Caco-2 (cell line): ENCODE measurements at regions not wholly inside any gene's neighbourhood (a gene's known extent, or its start where the extent isn't known, plus 50 kb on each side); places are given as distances from the start of the nearest gene placed in this dataset.

Experiments
- BruUV-seq: library from RNA; stranded (reverse); fragments of 400-500 nt; replicated peaks from 2 replicates; lab custom pipeline; 2021; lab: Mats Ljungman, UMichigan
- CTCF ChIA-PET: fragments of 300-600 bp; sonication (Branson Sonifier 250); formaldehyde crosslinking; loops from one replicate; lab custom pipeline; 2022; ENCODE audit warnings: antibody characterized with exemption; lab: Charles Lee
- POLR2A ChIA-PET: fragments of 300-600 bp; sonication (Branson Sonifier 250); formaldehyde crosslinking; loops from one replicate; lab custom pipeline; 2022; ENCODE audit warnings: antibody characterized with exemption; lab: Charles Lee
- DNase-seq, 2 experiments: peaks; one replicate each; pipeline versions ENCODE4 v3.0.0 to v3.0.0-alpha.2; 2020 to 2022
- H3K27me3 ChIP-seq: replicated peaks from 2 replicates; pipeline ENCODE4 v1.6.0; 2011; ENCODE audit warnings: low read length; ENCODE audit not compliant: control insufficient read depth, insufficient read depth
- H3K36me3 ChIP-seq: 2 replicates; pipeline ENCODE4 v1.5.1; 2011; ENCODE audit warnings: low read length; ENCODE audit not compliant: control insufficient read depth, insufficient read depth
- H3K4me1 ChIP-seq: fragments of 250-450 bp; sonication (Bioruptor Pico); 2 replicates; pipeline ENCODE4 v1.5.1; 2020; ENCODE audit warnings: mild to moderate bottlenecking
- H3K4me3 ChIP-seq: 2 replicates; pipeline ENCODE4 v1.5.1; 2011; ENCODE audit warnings: low read depth, mild to moderate bottlenecking, control low read depth, low read length
- H3K9me3 ChIP-seq: fragments of 250-450 bp; sonication (Bioruptor Pico); 2 replicates; pipeline ENCODE4 v1.5.1; 2020; ENCODE audit warnings: mild to moderate bottlenecking, moderate library complexity
- H3K27ac Mint-ChIP-seq: one replicate; pipeline ENCODE4 v1.8.0; 2022; ENCODE audit warnings: mixed read lengths; ENCODE audit not compliant: unreplicated experiment
- H3K27me3 Mint-ChIP-seq: one replicate; pipeline ENCODE4 v1.8.0; 2022; ENCODE audit warnings: mixed read lengths; ENCODE audit not compliant: insufficient read depth, unreplicated experiment
- H3K36me3 Mint-ChIP-seq: one replicate; pipeline ENCODE4 v1.8.0; 2022; ENCODE audit warnings: mild to moderate bottlenecking, mixed read lengths; ENCODE audit not compliant: insufficient read depth, unreplicated experiment
- H3K4me1 Mint-ChIP-seq: one replicate; pipeline ENCODE4 v1.8.0; 2022; ENCODE audit warnings: low read depth, mixed read lengths; ENCODE audit not compliant: unreplicated experiment
- H3K4me3 Mint-ChIP-seq: one replicate; pipeline ENCODE4 v1.8.0; 2022; ENCODE audit warnings: mild to moderate bottlenecking, moderate library complexity, mixed read lengths; ENCODE audit not compliant: unreplicated experiment
- H3K9me3 Mint-ChIP-seq: one replicate; pipeline ENCODE4 v1.8.0; 2022; ENCODE audit warnings: mixed read lengths; ENCODE audit not compliant: unreplicated experiment
- intact Hi-C: fragments of 100-400 bp; cut with micrococcal nuclease; formaldehyde crosslinking; loops from one replicate; pipeline ENCODE4 v1.10.0; 2022; ENCODE audit not compliant: unreplicated experiment
- TF ChIP-seq, protein P1 (sequence below), 2 experiments: fragments of 200-600 bp in 1 of 2; IDR thresholded peaks; 1 replicate in 1 of 2; 2 replicates in 1 of 2; pipeline versions ENCODE4 v1.5.1 to v1.8.0; 2011 to 2022; ENCODE audit warnings: antibody characterized with exemption in 1 of 2, control low read depth in 1 of 2, inconsistent platforms in 1 of 2, low read depth in 1 of 2, low read length in 1 of 2, mild to moderate bottlenecking in 1 of 2, moderate library complexity in 1 of 2; ENCODE audit not compliant: insufficient read depth in 1 of 2, severe bottlenecking in 1 of 2, unreplicated experiment in 1 of 2

DNA sequence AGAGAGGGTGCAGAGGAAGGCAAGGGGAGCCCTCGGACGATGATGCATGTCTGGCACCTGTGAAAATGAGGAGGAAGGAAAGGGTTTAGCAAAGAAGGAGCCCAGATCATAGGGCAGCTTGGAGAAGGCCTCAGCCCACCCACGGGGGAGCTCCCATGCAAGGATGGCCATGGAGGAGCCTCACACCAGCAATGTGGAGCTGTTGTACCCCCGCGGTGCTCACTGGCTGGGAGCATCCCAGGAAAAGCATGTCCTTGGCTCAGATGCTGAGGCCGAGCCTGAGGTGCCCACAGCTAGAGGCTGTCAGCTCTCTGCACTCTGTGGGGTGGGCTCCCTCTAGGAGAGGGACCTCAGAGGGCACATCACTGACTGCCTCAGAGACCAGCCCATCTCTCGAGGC lies 622.6 kb downstream of the AACS start:
- Mint-ChIP-seq H3K9me3 (no peaks in the 10 kb centered on the region), H3K4me3 (no peak overlapping the region)
- intact Hi-C loops = no loop called here

DNA sequence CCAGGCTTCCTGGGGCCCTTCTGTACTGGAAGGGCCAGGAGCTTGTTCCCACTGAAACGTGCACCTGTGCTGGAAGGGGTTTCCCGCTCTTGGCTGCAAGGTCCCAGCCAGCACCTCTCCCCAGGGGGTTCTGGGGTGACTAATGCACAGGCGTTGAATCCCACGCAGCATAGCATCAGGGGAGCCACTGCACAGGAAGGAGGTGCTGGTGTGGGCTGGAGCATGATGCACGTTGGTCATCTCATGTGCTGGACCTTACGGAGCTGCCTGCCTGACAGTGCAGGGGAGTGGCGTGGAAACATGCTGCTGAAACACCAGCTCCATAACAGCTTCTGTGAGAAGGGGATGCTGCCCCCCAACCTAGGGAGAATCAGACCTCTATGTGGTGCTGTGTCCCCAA lies 623.0 kb downstream of the AACS start:
- Mint-ChIP-seq H3K4me1 (no peaks in the 10 kb centered on the region), H3K4me3 (no peak overlapping the region), H3K36me3 (no peaks in the 10 kb centered on the region), H3K9me3 (no peaks in the 10 kb centered on the region), H3K27me3 (peaks cover 11% of the 10 kb centered on the region), H3K27ac (no peak overlapping the region)
- intact Hi-C loops = no loop called here
- Histone ChIP-seq H3K36me3 (no peaks in the 10 kb centered on the region), H3K27me3 (no peaks in the 10 kb centered on the region; the same call in 1 of the 2 replicates), H3K9me3 (no peaks in the 10 kb centered on the region), H3K4me3 (no peak overlapping the region), H3K4me1 (no peaks in the 10 kb centered on the region)
- POLR2A ChIA-PET = no interaction called here
- TF ChIP-seq, protein P1, sequence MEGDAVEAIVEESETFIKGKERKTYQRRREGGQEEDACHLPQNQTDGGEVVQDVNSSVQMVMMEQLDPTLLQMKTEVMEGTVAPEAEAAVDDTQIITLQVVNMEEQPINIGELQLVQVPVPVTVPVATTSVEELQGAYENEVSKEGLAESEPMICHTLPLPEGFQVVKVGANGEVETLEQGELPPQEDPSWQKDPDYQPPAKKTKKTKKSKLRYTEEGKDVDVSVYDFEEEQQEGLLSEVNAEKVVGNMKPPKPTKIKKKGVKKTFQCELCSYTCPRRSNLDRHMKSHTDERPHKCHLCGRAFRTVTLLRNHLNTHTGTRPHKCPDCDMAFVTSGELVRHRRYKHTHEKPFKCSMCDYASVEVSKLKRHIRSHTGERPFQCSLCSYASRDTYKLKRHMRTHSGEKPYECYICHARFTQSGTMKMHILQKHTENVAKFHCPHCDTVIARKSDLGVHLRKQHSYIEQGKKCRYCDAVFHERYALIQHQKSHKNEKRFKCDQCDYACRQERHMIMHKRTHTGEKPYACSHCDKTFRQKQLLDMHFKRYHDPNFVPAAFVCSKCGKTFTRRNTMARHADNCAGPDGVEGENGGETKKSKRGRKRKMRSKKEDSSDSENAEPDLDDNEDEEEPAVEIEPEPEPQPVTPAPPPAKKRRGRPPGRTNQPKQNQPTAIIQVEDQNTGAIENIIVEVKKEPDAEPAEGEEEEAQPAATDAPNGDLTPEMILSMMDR (IDR thresholded peaks at IDR 0.05; ENCODE audit: insufficient read depth in 1 of 2, low read depth in 1 of 2, low read length in 1 of 2, severe bottlenecking in 1 of 2, unreplicated experiment in 1 of 2) = no peak
- CTCF ChIA-PET = no interaction called here
- DNase-seq = no peak
- BruUV-seq = no TSS peak

More for the DNA sequence above, 622.6 kb downstream of the AACS start:
- no TSS peak for BruUV-seq
- no peaks in the 10 kb centered on the region for H3K4me1 ChIP-seq
- TF ChIP-seq, protein P1 (IDR thresholded peaks at IDR 0.05; ENCODE audit: insufficient read depth in 1 of 2, low read depth in 1 of 2, low read length in 1 of 2, severe bottlenecking in 1 of 2, unreplicated experiment in 1 of 2) = no peak
- no peaks in the 10 kb centered on the region for H3K9me3 ChIP-seq
- Mint-ChIP-seq H3K27me3 (peaks cover 8% of the 10 kb centered on the region), H3K4me1 (no peaks in the 10 kb centered on the region), H3K27ac (no peak overlapping the region), H3K36me3 (no peaks in the 10 kb centered on the region)
- no peak overlapping the region for H3K4me3 ChIP-seq
- POLR2A ChIA-PET = no interaction called here
- no peaks in the 10 kb centered on the region; the same call in 1 of the 2 replicates for H3K27me3 ChIP-seq
- H3K36me3 ChIP-seq = no peaks in the 10 kb centered on the region
- CTCF ChIA-PET = no interaction called here
- no peak for DNase-seq

DNA sequence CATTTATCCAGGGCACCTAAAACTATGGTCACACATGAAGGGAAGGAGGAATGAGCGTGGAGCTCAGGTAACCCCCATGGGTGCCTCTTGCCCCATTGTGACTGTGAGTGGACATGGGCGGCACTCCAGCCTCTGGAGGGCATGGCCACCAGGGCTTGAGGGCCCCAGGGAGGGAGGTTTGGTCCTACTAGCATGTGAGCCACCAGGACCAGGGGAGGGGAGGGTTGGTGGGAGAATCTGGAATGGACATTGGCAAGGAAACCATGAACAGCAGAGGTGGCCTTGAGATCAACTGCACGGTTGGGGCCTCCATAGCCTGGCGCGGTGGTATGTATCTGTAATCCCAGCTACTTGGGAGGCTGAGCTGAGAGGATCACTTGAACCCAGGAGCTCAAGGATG lies 623.6 kb downstream of the AACS start:
- POLR2A ChIA-PET = no interaction called here
- H3K27me3 ChIP-seq = no peaks in the 10 kb centered on the region; the same call in 1 of the 2 replicates
- H3K4me1 ChIP-seq = no peaks in the 10 kb centered on the region
- BruUV-seq = no TSS peak
- no peaks in the 10 kb centered on the region for H3K4me1 Mint-ChIP-seq
- no peaks in the 10 kb centered on the region for H3K36me3 ChIP-seq
- no peak overlapping the region for H3K27ac Mint-ChIP-seq
- no peaks in the 10 kb centered on the region for H3K36me3 Mint-ChIP-seq
- CTCF ChIA-PET = no interaction called here
- H3K4me3 ChIP-seq = no peak overlapping the region
- DNase-seq = no peak
- intact Hi-C loops = no loop called here
- peaks cover 11% of the 10 kb centered on the region for H3K27me3 Mint-ChIP-seq
- no peak overlapping the region for H3K4me3 Mint-ChIP-seq
- TF ChIP-seq, protein P1 (IDR thresholded peaks at IDR 0.05; ENCODE audit: insufficient read depth in 1 of 2, low read depth in 1 of 2, low read length in 1 of 2, severe bottlenecking in 1 of 2, unreplicated experiment in 1 of 2) = no peak
- H3K9me3 Mint-ChIP-seq = no peaks in the 10 kb centered on the region
- no peaks in the 10 kb centered on the region for H3K9me3 ChIP-seq
